Esophagus squamous epithelium (tissue), 4 donors: ENCODE measurements at regions not wholly inside any gene's neighbourhood (a gene's known extent, or its start where the extent isn't known, plus 50 kb on each side); places are given as distances from the start of the nearest gene placed in this dataset.

ENCODE experiments used
- CTCF ChIP-seq, 6 experiments: fragments of 450-650 bp in 4 of 6; fragments of 200-600 bp in 2 of 6; sonication (generic) in 2 of 6; IDR thresholded peaks; one replicate each; pipeline ENCODE4 v1.5.1; 2016 to 2019; ENCODE audit warnings: antibody characterized with exemption in 6 of 6, mild to moderate bottlenecking in 4 of 6, moderate library complexity in 4 of 6
- POLR2A ChIP-seq, 4 donors: fragments of 450-650 bp; IDR thresholded peaks; one replicate each; pipeline ENCODE4 v1.6.1; 2017; ENCODE audit warnings: antibody characterized with exemption in 4 of 4, mild to moderate bottlenecking in 4 of 4, moderate library complexity in 3 of 4

GRCh38 chr18:22067682-22068081 is 101.7 kb upstream of the GATA6 start:
- TF ChIP-seq CTCF (IDR thresholded peaks at IDR 0.05) (no peak), POLR2A (IDR thresholded peaks at IDR 0.05) (no peak)
